MM.1S (cell line): ENCODE measurements at regions not wholly inside any gene's neighbourhood (a gene's known extent, or its start where the extent isn't known, plus 50 kb on each side); places are given as distances from the start of the nearest gene placed in this dataset.

Experiments
- DNase-seq: peaks from one replicate; pipeline ENCODE4 v3.0.0-alpha.2; 2015
- H2AFZ ChIP-seq: fragments of 300-600 bp; sonication (generic); 2 replicates; pipeline ENCODE4 v1.6.0; 2016; ENCODE audit warnings: antibody characterized with exemption, low read length
- H3F3A ChIP-seq: fragments of 300-600 bp; sonication (generic); 2 replicates; pipeline ENCODE4 v1.6.1; 2016; ENCODE audit warnings: mild to moderate bottlenecking, antibody characterized with exemption, low read length, moderate library complexity, mixed read lengths; ENCODE audit not compliant: insufficient read depth
- H3K27ac ChIP-seq: fragments of 300-600 bp; sonication (generic); 2 replicates; pipeline ENCODE4 v1.5.1; 2016; ENCODE audit warnings: mild to moderate bottlenecking, low read length
- H3K27me3 ChIP-seq: fragments of 300-600 bp; sonication (generic); replicated peaks from 2 replicates; pipeline ENCODE4 v1.6.0; 2016; ENCODE audit warnings: low read length; ENCODE audit not compliant: insufficient read depth
- H3K36me3 ChIP-seq: fragments of 300-600 bp; sonication (generic); replicated peaks from 2 replicates; pipeline ENCODE4 v1.6.1; 2016; ENCODE audit warnings: mild to moderate bottlenecking, low read length, mixed read lengths; ENCODE audit not compliant: insufficient read depth
- H3K4me1 ChIP-seq: fragments of 300-600 bp; sonication (generic); 2 replicates; pipeline ENCODE4 v1.6.1; 2016; ENCODE audit warnings: low read length, mixed read lengths
- H3K4me2 ChIP-seq: fragments of 300-600 bp; sonication (generic); 2 replicates; pipeline ENCODE4 v1.6.0; 2016; ENCODE audit warnings: low read depth, low read length
- H3K4me3 ChIP-seq: fragments of 300-600 bp; sonication (generic); 2 replicates; pipeline ENCODE4 v1.5.1; 2016; ENCODE audit warnings: low read length, mixed read lengths
- H3K79me2 ChIP-seq: fragments of 300-600 bp; sonication (generic); 2 replicates; pipeline ENCODE4 v1.6.1; 2016; ENCODE audit warnings: mixed run types, low read length, mixed read lengths
- H3K9ac ChIP-seq: fragments of 300-600 bp; sonication (generic); 2 replicates; pipeline ENCODE4 v1.6.1; 2016; ENCODE audit warnings: low read length, mixed read lengths
- H3K9me2 ChIP-seq: fragments of 300-600 bp; sonication (generic); replicated peaks from 2 replicates; pipeline ENCODE4 v1.6.1; 2016; ENCODE audit warnings: mild to moderate bottlenecking, low read length, mixed read lengths; ENCODE audit not compliant: insufficient read depth
- H3K9me3 ChIP-seq: fragments of 300-600 bp; sonication (generic); replicated peaks from 2 replicates; pipeline ENCODE4 v1.6.1; 2016; ENCODE audit warnings: mild to moderate bottlenecking, low read length, mixed read lengths; ENCODE audit not compliant: insufficient read depth
- H4K20me1 ChIP-seq: fragments of 300-600 bp; sonication (generic); 2 replicates; pipeline ENCODE4 v1.6.1; 2016; ENCODE audit warnings: mild to moderate bottlenecking, low read length, moderate library complexity, mixed read lengths; ENCODE audit not compliant: insufficient read depth
- EZH2 ChIP-seq: fragments of 300-600 bp; sonication (generic); optimal IDR thresholded peaks from 2 replicates; pipeline ENCODE3; 2017; ENCODE audit warnings: low read depth, mild to moderate bottlenecking, antibody characterized with exemption, low read length, mixed read lengths
- EZH2phosphoT487 ChIP-seq: fragments of 300-600 bp; sonication (generic); IDR thresholded peaks from 2 replicates; pipeline ENCODE4 v1.6.1; 2018; ENCODE audit warnings: antibody characterized with exemption, low read length
- TF ChIP-seq, protein P1 (sequence below): fragments of 300-600 bp; sonication (generic); IDR thresholded peaks from 2 replicates; pipeline ENCODE4 v1.5.1; 2016; ENCODE audit warnings: antibody characterized with exemption, low read length, mixed read lengths

DNA sequence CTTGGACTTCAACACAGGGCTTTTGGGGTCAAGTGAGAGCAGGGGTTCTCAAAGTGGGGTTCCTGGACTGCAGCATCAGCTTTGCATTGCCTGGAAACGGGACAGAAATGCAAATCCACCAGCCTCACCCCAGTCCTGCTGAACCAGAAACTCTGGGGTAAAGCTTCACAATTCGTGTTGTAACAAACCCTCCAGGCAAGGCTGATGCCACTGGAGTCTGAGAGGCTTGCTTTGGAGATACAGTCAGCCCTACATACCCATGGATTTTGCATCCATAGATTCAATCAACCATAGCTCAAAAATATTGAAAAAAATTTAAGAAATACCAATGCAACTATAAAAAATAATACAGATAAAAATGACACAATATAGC, 160.4 kb upstream of the ECI2 start:
- Histone ChIP-seq H3K9me3 (no peaks in the 10 kb centered on the region), H3K27ac (no peak overlapping the region), H4K20me1 (no peaks in the 10 kb centered on the region), H2AFZ (no peak overlapping the region), H3K9me2 (no peaks in the 10 kb centered on the region), H3K79me2 (no peaks in the 10 kb centered on the region), H3K4me2 (no peak overlapping the region), H3K9ac (no peak overlapping the region), H3K4me3 (no peak overlapping the region), H3K27me3 (no peaks in the 10 kb centered on the region), H3K36me3 (no peaks in the 10 kb centered on the region), H3F3A (no peaks in the 10 kb centered on the region), H3K4me1 (no peaks in the 10 kb centered on the region)
- no peak for DNase-seq
- TF ChIP-seq EZH2phosphoT487 (no peak), EZH2 (no peak)
- TF ChIP-seq, protein P1, sequence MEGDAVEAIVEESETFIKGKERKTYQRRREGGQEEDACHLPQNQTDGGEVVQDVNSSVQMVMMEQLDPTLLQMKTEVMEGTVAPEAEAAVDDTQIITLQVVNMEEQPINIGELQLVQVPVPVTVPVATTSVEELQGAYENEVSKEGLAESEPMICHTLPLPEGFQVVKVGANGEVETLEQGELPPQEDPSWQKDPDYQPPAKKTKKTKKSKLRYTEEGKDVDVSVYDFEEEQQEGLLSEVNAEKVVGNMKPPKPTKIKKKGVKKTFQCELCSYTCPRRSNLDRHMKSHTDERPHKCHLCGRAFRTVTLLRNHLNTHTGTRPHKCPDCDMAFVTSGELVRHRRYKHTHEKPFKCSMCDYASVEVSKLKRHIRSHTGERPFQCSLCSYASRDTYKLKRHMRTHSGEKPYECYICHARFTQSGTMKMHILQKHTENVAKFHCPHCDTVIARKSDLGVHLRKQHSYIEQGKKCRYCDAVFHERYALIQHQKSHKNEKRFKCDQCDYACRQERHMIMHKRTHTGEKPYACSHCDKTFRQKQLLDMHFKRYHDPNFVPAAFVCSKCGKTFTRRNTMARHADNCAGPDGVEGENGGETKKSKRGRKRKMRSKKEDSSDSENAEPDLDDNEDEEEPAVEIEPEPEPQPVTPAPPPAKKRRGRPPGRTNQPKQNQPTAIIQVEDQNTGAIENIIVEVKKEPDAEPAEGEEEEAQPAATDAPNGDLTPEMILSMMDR = no peak

DNA sequence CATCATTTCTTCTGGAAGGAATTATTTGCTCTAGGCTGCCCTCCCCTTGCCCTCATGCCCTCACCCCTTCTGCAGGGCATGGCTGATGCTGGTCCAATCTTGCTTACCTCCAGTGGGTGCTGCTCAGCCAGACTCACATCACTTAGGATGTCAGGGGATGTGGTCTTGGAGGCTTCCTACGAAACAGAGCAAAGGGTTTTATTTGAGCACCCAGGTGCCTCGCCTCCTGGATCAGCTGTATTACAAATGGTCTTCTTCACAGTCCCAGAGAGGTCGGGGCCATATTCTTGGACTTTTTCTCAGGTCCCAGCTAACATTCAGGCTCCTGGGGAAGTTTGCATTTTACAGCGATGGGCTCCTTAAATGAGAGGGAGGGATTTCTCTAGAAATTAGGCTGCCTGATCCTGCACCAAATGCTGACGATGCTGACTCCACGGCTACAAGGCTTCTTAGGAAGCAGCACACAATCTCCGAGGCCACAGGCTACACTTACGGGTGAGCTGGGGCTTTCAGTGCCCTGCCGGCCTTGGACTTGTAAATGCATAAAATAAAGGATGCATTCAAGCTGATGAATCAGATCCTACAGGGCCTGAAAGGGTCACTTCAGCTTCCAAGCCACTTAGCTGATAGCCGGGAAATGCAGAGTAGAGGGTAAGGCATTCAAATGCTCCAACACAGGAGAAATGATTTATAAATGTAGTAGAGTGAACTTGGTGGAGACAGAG, 159.8 kb upstream of the ECI2 start:
- DNase-seq = no peak
- Histone ChIP-seq H3K79me2 (no peaks in the 10 kb centered on the region), H3K9me2 (no peaks in the 10 kb centered on the region), H3K4me1 (no peaks in the 10 kb centered on the region), H3K9me3 (no peaks in the 10 kb centered on the region), H4K20me1 (no peaks in the 10 kb centered on the region), H3K36me3 (no peaks in the 10 kb centered on the region), H3K4me2 (no peak overlapping the region), H3K27me3 (no peaks in the 10 kb centered on the region), H3K9ac (no peak overlapping the region), H2AFZ (no peak overlapping the region), H3K27ac (no peak overlapping the region), H3F3A (no peaks in the 10 kb centered on the region), H3K4me3 (no peak overlapping the region)
- TF ChIP-seq EZH2phosphoT487 = no peak
- TF ChIP-seq EZH2 = no peak
- TF ChIP-seq, protein P1 = no peak

DNA sequence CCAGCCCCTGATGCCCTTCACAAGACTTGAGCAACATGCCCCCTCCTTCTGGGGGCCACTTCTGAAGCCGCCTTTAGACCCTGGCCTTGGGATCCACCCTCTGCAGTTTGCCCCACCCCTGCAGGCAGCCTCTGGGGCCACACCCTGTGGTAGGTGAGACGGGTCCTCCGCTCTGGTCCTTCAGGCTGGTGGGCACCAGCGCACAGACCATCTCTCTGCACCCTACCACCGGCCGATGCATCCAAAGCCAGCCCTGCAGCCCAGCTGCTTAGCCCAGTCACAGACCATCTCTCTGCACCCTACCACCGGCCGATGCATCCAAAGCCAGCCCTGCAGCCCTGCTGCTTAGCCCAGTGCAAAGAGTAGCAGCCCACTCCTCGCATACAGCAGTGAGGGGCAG, 159.3 kb upstream of the ECI2 start:
- Histone ChIP-seq H3K36me3 (no peaks in the 10 kb centered on the region), H3K27me3 (no peaks in the 10 kb centered on the region), H3K79me2 (no peaks in the 10 kb centered on the region)

More for the DNA sequence above, 159.3 kb upstream of the ECI2 start:
- no peak overlapping the region for H2AFZ ChIP-seq
- H3K9ac ChIP-seq = no peak overlapping the region
- no peaks in the 10 kb centered on the region for H3K9me3 ChIP-seq
- no peaks in the 10 kb centered on the region for H3F3A ChIP-seq
- H4K20me1 ChIP-seq = no peaks in the 10 kb centered on the region
- no peak overlapping the region for H3K27ac ChIP-seq
- no peaks in the 10 kb centered on the region for H3K9me2 ChIP-seq
- no peaks in the 10 kb centered on the region for H3K4me1 ChIP-seq
- TF ChIP-seq EZH2 (no peak), EZH2phosphoT487 (no peak)
- TF ChIP-seq, protein P1 = no peak
- no peak for DNase-seq
- H3K4me2 ChIP-seq = no peak overlapping the region
- H3K4me3 ChIP-seq = no peak overlapping the region
